ENCODE measurements at regions not wholly inside any gene's neighbourhood (a gene's known extent, or its start where the extent isn't known, plus 50 kb on each side); places are given as distances from the start of the nearest gene placed in this dataset.
"Not testable (repeated sequence)": the region's sequence is repeated elsewhere in the genome, so short reads cannot be mapped to it uniquely, and the experiment has no call there.

DNA sequence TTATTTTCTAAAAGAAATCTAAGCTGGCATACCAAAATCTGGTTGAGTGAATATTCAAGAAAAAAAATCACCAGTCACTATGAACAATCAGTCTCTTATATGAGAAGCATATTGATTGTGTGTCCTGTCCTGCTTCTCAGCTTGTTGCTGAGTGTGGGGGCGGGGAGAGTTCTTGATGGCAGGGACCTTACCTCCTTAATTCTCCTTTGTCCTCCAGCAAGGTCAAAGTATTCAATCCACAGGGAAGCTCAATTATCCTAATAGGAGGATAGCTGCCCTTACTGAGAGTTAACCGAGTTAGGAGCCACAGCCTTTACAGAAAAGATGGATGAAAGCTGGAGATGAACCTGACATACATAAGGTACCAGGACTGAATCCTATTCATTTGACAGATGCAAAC lies 154.0 kb downstream of the LY86 start:
- Histone ChIP-seq H3K4me3 (ENCODE audit: low read depth, low read length, poor library complexity, severe bottlenecking) (no peak overlapping the region), H3K27me3 (replicated peaks; ENCODE audit: insufficient read depth, low read depth, low read length, poor library complexity) (no peaks in the 10 kb centered on the region), H3K27ac (ENCODE audit: low read depth, low read length, poor library complexity, severe bottlenecking) (no peak overlapping the region), H3K9me3 (ENCODE audit: low read depth, low read length, poor library complexity, severe bottlenecking) (no peaks in the 10 kb centered on the region), H3K4me1 (ENCODE audit: insufficient read depth, low read length, poor library complexity, severe bottlenecking) (peaks cover 4% of the 10 kb centered on the region), H3K36me3 (ENCODE audit: insufficient read depth, low read length, poor library complexity, severe bottlenecking) (no peaks in the 10 kb centered on the region)
- no peak for DNase-seq (ENCODE audit: low spot score)
- POLR2A ChIA-PET (ENCODE audit: low non-redundant PET) = no interaction called here
- no TSS peak for BruUV-seq (replicated peaks)
- CTCF ChIA-PET = no interaction called here
- TF ChIP-seq, protein P1, sequence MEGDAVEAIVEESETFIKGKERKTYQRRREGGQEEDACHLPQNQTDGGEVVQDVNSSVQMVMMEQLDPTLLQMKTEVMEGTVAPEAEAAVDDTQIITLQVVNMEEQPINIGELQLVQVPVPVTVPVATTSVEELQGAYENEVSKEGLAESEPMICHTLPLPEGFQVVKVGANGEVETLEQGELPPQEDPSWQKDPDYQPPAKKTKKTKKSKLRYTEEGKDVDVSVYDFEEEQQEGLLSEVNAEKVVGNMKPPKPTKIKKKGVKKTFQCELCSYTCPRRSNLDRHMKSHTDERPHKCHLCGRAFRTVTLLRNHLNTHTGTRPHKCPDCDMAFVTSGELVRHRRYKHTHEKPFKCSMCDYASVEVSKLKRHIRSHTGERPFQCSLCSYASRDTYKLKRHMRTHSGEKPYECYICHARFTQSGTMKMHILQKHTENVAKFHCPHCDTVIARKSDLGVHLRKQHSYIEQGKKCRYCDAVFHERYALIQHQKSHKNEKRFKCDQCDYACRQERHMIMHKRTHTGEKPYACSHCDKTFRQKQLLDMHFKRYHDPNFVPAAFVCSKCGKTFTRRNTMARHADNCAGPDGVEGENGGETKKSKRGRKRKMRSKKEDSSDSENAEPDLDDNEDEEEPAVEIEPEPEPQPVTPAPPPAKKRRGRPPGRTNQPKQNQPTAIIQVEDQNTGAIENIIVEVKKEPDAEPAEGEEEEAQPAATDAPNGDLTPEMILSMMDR (conservative IDR thresholded peaks at IDR 0.05; ENCODE audit: low read depth, low read length) = no peak
- TF ChIP-seq EZH2 (IDR thresholded peaks at IDR 0.05; ENCODE audit: borderline replicate concordance, low read depth, low read length, poor library complexity, severe bottlenecking) = no peak
- intact Hi-C loops (cut with micrococcal nuclease; ENCODE audit: unreplicated experiment) = no loop called here

DNA sequence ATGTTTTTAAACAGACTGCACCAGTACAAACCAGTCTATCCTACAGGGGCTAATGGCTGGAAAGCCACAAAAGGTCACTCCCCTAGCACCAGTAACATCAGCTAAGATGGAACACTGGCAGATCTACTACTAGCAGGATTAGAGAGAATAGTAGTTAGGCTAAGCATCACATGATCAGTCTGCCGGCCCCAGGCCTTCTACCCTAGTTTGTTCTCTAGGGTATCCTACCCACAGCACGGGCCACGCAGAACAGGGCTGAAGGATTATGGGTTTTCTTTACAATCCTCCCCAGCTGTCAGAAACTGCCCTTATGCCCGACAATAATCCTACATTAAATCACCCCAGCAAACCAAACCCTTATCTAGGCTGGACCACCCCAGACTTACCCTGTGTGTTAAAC lies 156.0 kb downstream of the LY86 start:
- no peaks in the 10 kb centered on the region for H3K9me3 ChIP-seq (ENCODE audit: low read depth, low read length, poor library complexity, severe bottlenecking)
- intact Hi-C loops (cut with micrococcal nuclease; ENCODE audit: unreplicated experiment) = no loop called here
- H3K36me3 ChIP-seq (ENCODE audit: insufficient read depth, low read length, poor library complexity, severe bottlenecking) = no peaks in the 10 kb centered on the region
- H3K27ac ChIP-seq (ENCODE audit: low read depth, low read length, poor library complexity, severe bottlenecking) = no peak overlapping the region
- ChIA-PET POLR2A (ENCODE audit: low non-redundant PET) (interaction anchor here (0.5 kb wide), 1 partner anchor 737 kb away, joined by 17 read pairs; no protein-coding TSS in a partner anchor), CTCF (no interaction called here)
- BruUV-seq (replicated peaks) = no TSS peak
- TF ChIP-seq, protein P1 (conservative IDR thresholded peaks at IDR 0.05; ENCODE audit: low read depth, low read length) = no peak
- TF ChIP-seq EZH2 (IDR thresholded peaks at IDR 0.05; ENCODE audit: borderline replicate concordance, low read depth, low read length, poor library complexity, severe bottlenecking) = no peak
- H3K27me3 ChIP-seq (replicated peaks; ENCODE audit: insufficient read depth, low read depth, low read length, poor library complexity) = no peaks in the 10 kb centered on the region
- H3K4me1 ChIP-seq (ENCODE audit: insufficient read depth, low read length, poor library complexity, severe bottlenecking) = peaks cover 23% of the 10 kb centered on the region
- no peak for DNase-seq (ENCODE audit: low spot score)
- no peak overlapping the region for H3K4me3 ChIP-seq (ENCODE audit: low read depth, low read length, poor library complexity, severe bottlenecking)

DNA sequence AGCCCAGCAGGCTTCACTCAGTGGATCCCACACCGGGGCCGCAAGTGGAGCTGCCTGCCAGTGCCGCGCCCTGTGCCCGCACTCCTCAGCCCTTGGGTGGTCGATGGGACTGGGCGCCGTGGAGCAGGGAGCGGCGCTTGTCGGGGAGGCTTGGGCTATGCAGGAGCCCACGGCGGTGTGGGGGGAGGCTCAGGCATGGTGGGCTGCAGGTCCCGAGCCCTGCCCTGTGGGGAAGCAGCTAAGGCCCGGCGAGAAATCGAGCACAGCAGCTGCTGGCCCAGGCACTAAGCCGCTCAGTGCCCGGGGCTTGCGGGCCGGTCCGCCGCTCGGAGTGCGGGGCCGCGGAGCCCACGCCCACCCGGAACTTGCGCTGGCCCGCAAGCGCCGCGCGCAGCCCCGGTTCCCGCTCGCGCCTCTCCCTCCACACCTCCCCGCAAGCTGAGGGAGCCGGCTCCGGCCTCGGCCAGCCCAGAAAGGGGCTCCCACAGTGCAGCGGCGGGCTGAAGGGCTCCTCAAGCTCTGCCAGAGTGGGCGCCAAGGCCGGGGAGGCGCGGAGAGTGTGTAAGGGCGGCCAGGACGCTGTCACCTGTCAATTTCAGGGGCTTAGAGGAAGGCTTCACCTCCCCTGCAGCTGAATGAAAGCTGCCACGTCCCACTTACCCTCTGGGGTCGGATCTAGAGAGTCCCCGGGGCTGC lies 157.3 kb downstream of the LY86 start:
- BruUV-seq (replicated peaks); H3K9me3 ChIP-seq (ENCODE audit: low read depth, low read length, poor library complexity, severe bottlenecking); H3K27ac ChIP-seq (ENCODE audit: low read depth, low read length, poor library complexity, severe bottlenecking); H3K36me3 ChIP-seq (ENCODE audit: insufficient read depth, low read length, poor library complexity, severe bottlenecking); H3K4me3 ChIP-seq (ENCODE audit: low read depth, low read length, poor library complexity, severe bottlenecking); intact Hi-C loops (cut with micrococcal nuclease; ENCODE audit: unreplicated experiment); POLR2A ChIA-PET (ENCODE audit: low non-redundant PET); H3K27me3 ChIP-seq (replicated peaks; ENCODE audit: insufficient read depth, low read depth, low read length, poor library complexity); DNase-seq (ENCODE audit: low spot score); CTCF ChIA-PET: not testable (repeated sequence)
- peaks cover 33% of the 10 kb centered on the region for H3K4me1 ChIP-seq (ENCODE audit: insufficient read depth, low read length, poor library complexity, severe bottlenecking)

DNA sequence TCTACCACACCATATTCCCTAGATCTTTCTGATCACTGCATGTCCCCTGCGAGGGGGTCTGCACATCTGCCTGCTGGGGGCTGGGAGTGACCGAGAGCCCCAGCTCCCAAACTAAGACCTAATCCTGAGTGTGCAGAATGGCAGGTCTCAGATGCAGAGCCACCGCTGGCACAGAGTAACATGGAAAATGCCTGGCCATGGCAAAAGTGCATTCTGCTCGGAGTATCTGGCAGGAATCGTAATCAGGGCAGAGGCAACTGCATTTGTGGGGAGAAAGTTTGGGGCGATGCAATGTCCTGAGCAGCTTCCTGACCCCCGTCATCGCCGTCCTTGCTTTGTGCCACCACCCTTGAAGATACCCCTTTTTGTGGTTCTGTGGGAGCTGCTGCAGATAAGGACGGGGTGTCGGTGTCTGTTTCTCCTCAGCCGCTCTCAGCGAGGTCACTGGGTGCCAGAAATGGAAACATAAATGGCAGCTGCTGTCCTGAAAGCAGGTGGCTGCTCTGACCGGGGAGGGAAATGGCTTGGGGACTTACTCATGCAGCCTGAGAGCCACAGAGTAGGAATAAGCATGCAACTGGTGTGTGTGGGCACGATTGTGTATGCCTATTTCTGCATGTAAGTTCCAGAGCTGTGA lies 157.9 kb downstream of the LY86 start:
- POLR2A ChIA-PET (ENCODE audit: low non-redundant PET) = no interaction called here
- DNase-seq (ENCODE audit: low spot score) = no peak
- H3K27me3 ChIP-seq (replicated peaks; ENCODE audit: insufficient read depth, low read depth, low read length, poor library complexity) = no peaks in the 10 kb centered on the region
- BruUV-seq (replicated peaks) = no TSS peak
- no peaks in the 10 kb centered on the region for H3K9me3 ChIP-seq (ENCODE audit: low read depth, low read length, poor library complexity, severe bottlenecking)
- CTCF ChIA-PET = no interaction called here
- no peaks in the 10 kb centered on the region for H3K36me3 ChIP-seq (ENCODE audit: insufficient read depth, low read length, poor library complexity, severe bottlenecking)
- TF ChIP-seq, protein P1 (conservative IDR thresholded peaks at IDR 0.05; ENCODE audit: low read depth, low read length) = no peak
- no peak for TF ChIP-seq EZH2 (IDR thresholded peaks at IDR 0.05; ENCODE audit: borderline replicate concordance, low read depth, low read length, poor library complexity, severe bottlenecking)
- H3K27ac ChIP-seq (ENCODE audit: low read depth, low read length, poor library complexity, severe bottlenecking) = no peak overlapping the region
- H3K4me1 ChIP-seq (ENCODE audit: insufficient read depth, low read length, poor library complexity, severe bottlenecking) = peaks cover 40% of the 10 kb centered on the region
- intact Hi-C loops (cut with micrococcal nuclease; ENCODE audit: unreplicated experiment) = no loop called here
- no peak overlapping the region for H3K4me3 ChIP-seq (ENCODE audit: low read depth, low read length, poor library complexity, severe bottlenecking)
